ENCODE measurements at regions not wholly inside any gene's neighbourhood (a gene's known extent, or its start where the extent isn't known, plus 50 kb on each side); places are given as distances from the start of the nearest gene placed in this dataset.

GRCh38 chr2:117661619-117662018 is 152.9 kb upstream of the DDX18 start:
- no peak for TF ChIP-seq EZH2phosphoT487 (IDR thresholded peaks at IDR 0.05; ENCODE audit: borderline replicate concordance, low read depth, low read length)
- TF ChIP-seq, protein P1, sequence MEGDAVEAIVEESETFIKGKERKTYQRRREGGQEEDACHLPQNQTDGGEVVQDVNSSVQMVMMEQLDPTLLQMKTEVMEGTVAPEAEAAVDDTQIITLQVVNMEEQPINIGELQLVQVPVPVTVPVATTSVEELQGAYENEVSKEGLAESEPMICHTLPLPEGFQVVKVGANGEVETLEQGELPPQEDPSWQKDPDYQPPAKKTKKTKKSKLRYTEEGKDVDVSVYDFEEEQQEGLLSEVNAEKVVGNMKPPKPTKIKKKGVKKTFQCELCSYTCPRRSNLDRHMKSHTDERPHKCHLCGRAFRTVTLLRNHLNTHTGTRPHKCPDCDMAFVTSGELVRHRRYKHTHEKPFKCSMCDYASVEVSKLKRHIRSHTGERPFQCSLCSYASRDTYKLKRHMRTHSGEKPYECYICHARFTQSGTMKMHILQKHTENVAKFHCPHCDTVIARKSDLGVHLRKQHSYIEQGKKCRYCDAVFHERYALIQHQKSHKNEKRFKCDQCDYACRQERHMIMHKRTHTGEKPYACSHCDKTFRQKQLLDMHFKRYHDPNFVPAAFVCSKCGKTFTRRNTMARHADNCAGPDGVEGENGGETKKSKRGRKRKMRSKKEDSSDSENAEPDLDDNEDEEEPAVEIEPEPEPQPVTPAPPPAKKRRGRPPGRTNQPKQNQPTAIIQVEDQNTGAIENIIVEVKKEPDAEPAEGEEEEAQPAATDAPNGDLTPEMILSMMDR (conservative IDR thresholded peaks at IDR 0.05; ENCODE audit: low read length) = no peak
